Activated T-helper 1 cell treated with anti-CD3 and anti-CD28 coated beads, Interleukin-2, amount 50 U/mL, for 16 hours (primary cell): ENCODE measurements at regions not wholly inside any gene's neighbourhood (a gene's known extent, or its start where the extent isn't known, plus 50 kb on each side); places are given as distances from the start of the nearest gene placed in this dataset.

Source experiments
- DNase-seq, 2 donors: peaks; one replicate each; pipeline ENCODE4 v3.0.0-alpha.2; 2020; ENCODE audit warnings: low read depth in 1 of 2, low spot score in 1 of 2

- no peak for DNase-seq
Observed at GRCh38 chr15:77739591-77740378, 107.1 kb upstream of the LINGO1 start.

- DNase-seq = no peak
Observed at GRCh38 chr15:77738441-77739302, 106.0 kb upstream of the LINGO1 start.

- no peak for DNase-seq
Observed at GRCh38 chr15:77738038-77738370, 105.3 kb upstream of the LINGO1 start.

- DNase-seq = no peak
Observed at GRCh38 chr15:77737238-77738037, 104.7 kb upstream of the LINGO1 start.

GRCh38 chr15:77734306-77734705 lies 101.6 kb upstream of the LINGO1 start:
- DNase-seq = no peak

GRCh38 chr15:77733579-77734300 lies 101.0 kb upstream of the LINGO1 start:
- DNase-seq = no peak

GRCh38 chr15:77732514-77733335 lies 100.0 kb upstream of the LINGO1 start:
- no peak for DNase-seq

- no peak for DNase-seq
Observed at GRCh38 chr15:77731945-77732344, 99.2 kb upstream of the LINGO1 start.

- DNase-seq = no peak
Observed at GRCh38 chr15:77731067-77731466, 98.4 kb upstream of the LINGO1 start.

GRCh38 chr15:77727635-77728304 lies 95.1 kb upstream of the LINGO1 start:
- no peak for DNase-seq

GRCh38 chr15:77724715-77725114 lies 92.0 kb upstream of the LINGO1 start:
- no peak for DNase-seq

- no peak for DNase-seq
Observed at GRCh38 chr15:77723756-77724155, 91.0 kb upstream of the LINGO1 start.

GRCh38 chr15:77722759-77723460 lies 90.2 kb upstream of the LINGO1 start:
- DNase-seq = no peak

GRCh38 chr15:77721963-77722362 lies 89.3 kb upstream of the LINGO1 start:
- no peak for DNase-seq

- DNase-seq = no peak
Observed at GRCh38 chr15:77720655-77721054, 87.9 kb upstream of the LINGO1 start.

- no peak for DNase-seq
Observed at GRCh38 chr15:77720173-77720572, 87.5 kb upstream of the LINGO1 start.

GRCh38 chr15:77719450-77719849 lies 86.7 kb upstream of the LINGO1 start:
- no peak for DNase-seq

- DNase-seq = no peak
Observed at GRCh38 chr15:77717333-77717990, 84.8 kb upstream of the LINGO1 start.
